Prostate gland (tissue), 2 donors: ENCODE measurements at regions not wholly inside any gene's neighbourhood (a gene's known extent, or its start where the extent isn't known, plus 50 kb on each side); places are given as distances from the start of the nearest gene placed in this dataset.

Experiments
- CTCF ChIP-seq, 4 experiments: fragments of 200-600 bp in 2 of 4; fragments of 450-650 bp in 2 of 4; sonication (generic) in 2 of 4; IDR thresholded peaks; 1 replicate in 3 of 4; 2 replicates in 1 of 4; pipeline ENCODE4 v1.5.1; 2016 to 2019; ENCODE audit warnings: antibody characterized with exemption in 4 of 4, mild to moderate bottlenecking in 2 of 4, moderate library complexity in 2 of 4
- POLR2A ChIP-seq: fragments of 450-650 bp; IDR thresholded peaks from one replicate; pipeline ENCODE4 v1.6.1; 2016; ENCODE audit warnings: antibody characterized with exemption, mild to moderate bottlenecking
- POLR2AphosphoS5 ChIP-seq: sonication (generic); formaldehyde crosslinking; IDR thresholded peaks from one replicate; pipeline ENCODE4 v1.6.1; 2017; ENCODE audit warnings: antibody characterized with exemption

GRCh38 chr3:141422961-141423582 is 54.8 kb downstream of the ZBTB38 start:
- no peak for TF ChIP-seq POLR2A
- no peak for TF ChIP-seq CTCF (IDR thresholded peaks at IDR 0.05)
- no peak for TF ChIP-seq POLR2AphosphoS5
